ENCODE measurements at regions not wholly inside any gene's neighbourhood (a gene's known extent, or its start where the extent isn't known, plus 50 kb on each side); places are given as distances from the start of the nearest gene placed in this dataset.
"Not testable (repeated sequence)": the region's sequence is repeated elsewhere in the genome, so short reads cannot be mapped to it uniquely, and the experiment has no call there.

DNA sequence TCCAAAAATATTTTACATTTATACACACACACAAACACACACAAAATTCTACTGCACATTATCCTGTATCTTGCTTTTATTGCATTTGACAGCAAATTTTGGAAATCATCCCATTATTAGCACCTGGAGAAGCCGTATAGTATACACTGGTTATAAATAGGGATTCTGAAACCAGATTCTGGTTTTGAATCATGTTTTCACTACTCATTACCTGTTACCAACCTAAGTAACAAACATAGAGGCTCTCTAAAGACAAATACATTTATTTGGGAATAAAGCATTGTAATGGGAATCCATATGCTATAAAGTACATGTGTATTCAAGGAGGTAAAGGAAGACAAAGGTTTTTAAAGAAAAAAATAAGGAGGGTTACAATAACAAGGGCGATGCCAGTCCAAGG, 106.8 kb downstream of the OR2B2 start:
- no peak for DNase-seq (ENCODE audit: low read depth)

DNA sequence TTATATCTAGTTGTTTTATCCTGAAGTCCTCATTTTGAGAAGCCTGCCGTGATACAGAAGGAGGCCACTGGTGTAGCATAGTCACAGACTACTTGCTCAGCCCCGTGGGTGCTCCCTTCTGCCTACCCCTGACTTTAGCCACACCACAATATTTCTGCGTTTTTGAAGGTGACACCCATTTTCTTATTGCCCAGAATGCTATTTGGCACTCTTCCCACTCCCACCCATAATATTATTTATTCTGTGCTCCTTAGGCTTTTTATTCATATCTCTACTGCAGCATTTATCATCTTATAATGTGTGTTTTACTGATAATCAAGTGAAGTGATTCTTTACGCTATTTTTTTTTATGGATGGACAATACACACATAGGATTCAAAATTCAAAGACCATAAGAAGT, 107.3 kb downstream of the OR2B2 start:
- no peak for DNase-seq (ENCODE audit: low read depth)

- no peak for DNase-seq (ENCODE audit: low read depth)
These were observed 111.3 kb downstream of the OR2B2 start for GRCh38 chr6:27800731-27801373.

- DNase-seq (ENCODE audit: low read depth) = no peak
These were observed 114.2 kb downstream of the OR2B2 start for GRCh38 chr6:27797960-27798359.

DNA sequence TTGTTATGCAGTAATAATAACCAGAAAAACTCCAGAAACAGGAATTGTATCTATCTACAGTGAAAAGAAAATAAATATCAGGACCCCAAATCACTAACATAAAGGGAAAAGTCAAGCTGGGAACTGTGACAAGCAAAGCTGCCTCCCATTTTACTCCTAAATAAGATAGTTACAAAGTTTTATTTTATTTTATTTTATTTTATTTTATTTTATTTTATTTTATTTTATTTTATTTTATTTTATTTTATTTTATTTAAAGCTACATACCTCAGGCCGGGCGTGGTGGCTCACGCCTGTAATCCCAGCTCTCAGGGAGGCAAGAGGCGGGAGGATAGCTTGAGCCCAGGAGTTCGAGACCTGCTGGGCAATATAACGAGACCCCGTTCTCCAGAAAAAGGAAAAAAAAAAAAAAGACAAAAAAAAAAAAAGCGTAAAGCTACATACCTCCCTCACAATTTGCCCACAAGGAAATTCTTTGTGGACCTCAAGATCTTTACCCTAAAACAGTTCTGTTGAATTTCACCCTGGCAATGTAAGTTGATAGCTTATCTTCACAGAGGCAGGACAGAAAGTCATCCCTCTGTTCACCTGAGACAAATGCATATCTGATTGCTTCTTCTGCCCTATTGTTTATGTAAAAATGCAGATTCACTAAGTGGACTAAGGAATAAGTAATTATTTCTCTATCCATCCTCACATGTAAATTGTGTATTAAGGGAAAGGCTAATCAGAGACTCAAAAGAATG, 115.3 kb downstream of the OR2B2 start:
- DNase-seq (ENCODE audit: low read depth) = not testable (repeated sequence)

DNA sequence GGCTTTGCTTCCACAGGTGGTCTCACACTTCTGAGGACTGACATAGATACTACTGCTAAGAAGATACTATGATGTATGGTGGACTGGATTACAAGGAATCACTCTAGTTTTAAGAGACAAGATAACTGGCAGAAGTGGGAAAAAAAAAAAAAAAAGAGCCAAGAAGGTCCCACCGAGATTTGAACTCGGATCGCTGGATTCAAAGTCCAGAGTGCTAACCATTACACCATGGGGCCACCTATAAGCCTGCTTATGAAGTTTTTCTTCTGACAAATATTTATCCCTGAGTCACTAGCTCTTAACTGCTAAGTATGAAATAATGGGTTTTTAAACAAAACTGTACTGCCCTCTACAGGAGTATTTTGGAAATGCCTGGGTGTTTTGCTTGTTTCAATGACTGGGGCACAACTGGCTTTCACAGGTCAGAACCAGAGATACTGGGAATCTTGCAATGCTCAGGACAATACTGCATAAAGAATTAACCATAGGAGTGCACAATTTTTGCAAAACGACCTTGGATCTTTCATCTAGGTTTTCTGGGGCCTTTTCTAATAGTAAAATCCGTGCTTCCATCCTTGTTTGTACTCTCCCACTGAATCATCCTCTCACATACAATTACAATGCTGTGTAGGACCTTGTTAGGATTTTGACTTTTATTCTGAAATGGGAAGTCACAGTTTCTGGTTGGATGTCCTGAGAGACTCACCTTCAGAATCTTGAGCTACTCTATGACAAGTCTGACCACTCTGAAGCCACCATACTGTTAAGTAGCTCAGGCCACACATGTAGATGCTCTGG, 116.3 kb downstream of the OR2B2 start:
- peak; percentile 41 for DNase-seq (ENCODE audit: low read depth)

DNA sequence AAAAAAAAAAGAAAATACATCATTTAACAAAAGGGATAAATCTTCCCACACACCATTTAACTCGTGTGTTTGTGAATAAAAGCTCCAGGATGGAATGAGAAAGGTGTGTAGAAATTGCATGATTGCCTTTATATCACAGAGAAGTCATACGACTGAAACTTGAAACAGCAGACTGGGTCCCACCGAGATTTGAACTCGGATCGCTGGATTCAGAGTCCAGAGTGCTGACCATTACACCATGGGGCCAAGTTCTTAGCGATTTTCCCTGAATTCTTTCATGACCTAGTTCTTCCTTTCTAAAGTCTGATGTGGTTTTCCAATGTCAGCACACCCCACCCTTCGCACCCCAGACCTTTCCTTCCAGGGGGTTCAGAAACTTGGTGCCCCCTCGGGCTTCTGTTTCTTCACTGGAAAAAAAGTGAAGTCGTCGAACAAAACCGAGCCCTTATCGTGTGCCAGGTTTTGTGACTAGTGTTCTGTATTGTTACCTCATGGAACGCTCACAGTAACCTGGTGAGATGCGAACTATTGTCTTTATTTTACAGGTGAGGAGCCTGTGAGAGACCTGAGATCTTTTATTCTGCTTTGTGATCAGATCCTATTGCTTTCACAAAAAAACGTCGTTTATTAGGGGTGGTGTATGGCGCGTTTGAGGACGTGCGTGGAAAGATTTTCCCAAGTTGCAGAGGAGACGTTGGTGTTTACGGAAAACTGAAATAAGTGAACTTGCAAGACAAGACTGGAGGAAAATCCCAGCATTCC, 120.8 kb downstream of the OR2B2 start:
- no peak for DNase-seq (ENCODE audit: low read depth)

- DNase-seq (ENCODE audit: low read depth) = not testable (repeated sequence)
These were observed 123.8 kb downstream of the OR2B2 start for GRCh38 chr6:27788376-27788775.

DNA sequence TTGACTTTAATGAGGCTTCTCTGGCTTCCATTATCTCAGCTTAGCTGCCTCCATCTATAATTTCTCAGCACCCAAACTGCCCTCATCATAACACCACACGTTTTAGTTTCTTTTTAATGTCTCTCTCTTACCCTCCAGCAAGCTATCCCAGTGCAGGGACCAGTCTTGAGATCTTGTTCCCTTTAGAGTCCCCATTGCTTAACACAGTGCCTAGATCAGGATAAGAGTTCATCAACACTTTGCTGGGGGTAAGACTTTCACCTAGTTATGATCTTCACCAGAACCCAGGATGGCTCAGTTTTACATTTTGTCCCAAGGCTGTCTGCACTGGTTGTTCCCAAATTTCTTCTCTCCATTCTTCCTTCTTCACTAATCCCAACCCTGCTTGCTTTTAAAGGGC, 126.1 kb downstream of the OR2B2 start:
- DNase-seq (ENCODE audit: low read depth) = no peak

DNA sequence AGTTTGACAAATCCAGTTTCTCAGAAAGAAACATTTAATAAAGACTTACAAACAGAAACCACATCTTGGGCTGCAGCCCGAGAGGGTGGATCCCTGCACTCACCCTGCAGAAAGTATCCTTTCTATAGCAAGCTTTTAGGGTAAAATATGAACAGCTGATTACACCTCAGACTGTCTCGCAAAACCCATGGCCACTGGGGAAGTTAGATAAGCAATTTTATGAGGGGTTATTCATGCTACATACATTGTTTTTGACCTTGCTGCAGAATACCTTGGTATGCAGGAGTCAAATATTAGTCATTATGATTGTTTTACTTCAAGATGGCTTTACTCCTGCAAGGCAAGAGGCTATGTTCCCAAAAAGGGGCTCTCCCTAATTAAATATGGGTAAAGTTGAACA, 126.9 kb downstream of the OR2B2 start:
- no peak for DNase-seq (ENCODE audit: low read depth)

GRCh38 chr6:27782748-27783147, 129.4 kb downstream of the OR2B2 start:
- DNase-seq (ENCODE audit: low read depth) = no peak

- no peak for DNase-seq (ENCODE audit: low read depth)
These were observed 133.4 kb downstream of the OR2B2 start for GRCh38 chr6:27778625-27779417.

DNA sequence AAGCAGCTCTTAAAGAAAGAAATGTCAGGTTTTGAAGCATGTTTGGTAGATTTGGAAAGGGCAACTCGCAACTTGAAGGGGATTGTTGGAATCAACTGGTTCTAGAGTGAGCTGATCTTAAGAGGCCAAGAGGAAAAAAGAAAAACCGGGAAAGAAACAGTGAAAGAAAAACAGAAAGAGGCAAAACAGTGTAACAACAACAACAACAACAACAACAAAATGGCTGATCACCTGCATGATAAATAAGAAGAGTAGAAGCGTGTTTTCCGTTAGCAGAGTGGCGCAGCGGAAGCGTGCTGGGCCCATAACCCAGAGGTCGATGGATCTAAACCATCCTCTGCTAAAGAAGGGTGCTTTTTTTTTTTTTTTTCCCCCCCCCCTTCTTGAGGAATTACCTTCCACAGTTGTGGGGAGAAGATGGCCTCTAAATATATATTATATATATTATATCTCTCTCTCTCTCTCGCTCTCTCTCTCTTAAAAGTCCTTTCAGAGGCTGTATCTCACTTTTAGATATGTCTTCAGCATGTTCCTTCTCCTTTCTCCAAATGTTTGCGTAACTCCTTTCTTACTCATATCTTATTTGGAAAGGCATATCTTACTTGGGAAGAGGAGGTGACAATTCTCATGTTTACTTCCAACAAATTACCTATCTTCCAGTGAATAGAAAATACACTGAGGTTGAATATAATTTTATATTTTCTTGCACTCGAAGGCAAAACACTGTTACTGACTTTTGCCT, 134.4 kb downstream of the OR2B2 start:
- no peak for DNase-seq (ENCODE audit: low read depth)

DNA sequence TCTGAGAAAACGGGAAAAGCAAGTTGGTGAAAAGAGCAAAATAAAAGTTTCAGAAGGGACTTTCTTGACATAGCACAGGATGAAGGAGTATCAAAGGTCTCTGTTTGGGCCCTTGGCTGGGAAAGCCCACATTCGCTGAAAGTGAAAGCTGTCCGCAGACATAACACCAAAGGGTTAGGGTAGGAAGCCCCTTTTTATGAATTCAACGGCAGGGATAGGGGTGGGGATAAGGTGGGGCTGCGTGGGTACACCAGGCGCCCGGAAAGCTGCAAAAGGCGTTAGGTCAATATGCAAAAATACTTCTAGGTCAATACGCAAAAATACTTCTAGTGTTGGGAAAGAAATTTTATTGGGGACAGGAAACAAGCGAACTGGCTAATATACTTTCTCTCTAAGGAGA, 135.1 kb downstream of the OR2B2 start:
- DNase-seq (ENCODE audit: low read depth) = no peak

GRCh38 chr6:27776504-27776903, 135.7 kb downstream of the OR2B2 start:
- DNase-seq (ENCODE audit: low read depth) = no peak

GRCh38 chr6:27775796-27776184, 136.4 kb downstream of the OR2B2 start:
- no peak for DNase-seq (ENCODE audit: low read depth)

GRCh38 chr6:27775138-27775795, 136.9 kb downstream of the OR2B2 start:
- not testable (repeated sequence) for DNase-seq (ENCODE audit: low read depth)

DNA sequence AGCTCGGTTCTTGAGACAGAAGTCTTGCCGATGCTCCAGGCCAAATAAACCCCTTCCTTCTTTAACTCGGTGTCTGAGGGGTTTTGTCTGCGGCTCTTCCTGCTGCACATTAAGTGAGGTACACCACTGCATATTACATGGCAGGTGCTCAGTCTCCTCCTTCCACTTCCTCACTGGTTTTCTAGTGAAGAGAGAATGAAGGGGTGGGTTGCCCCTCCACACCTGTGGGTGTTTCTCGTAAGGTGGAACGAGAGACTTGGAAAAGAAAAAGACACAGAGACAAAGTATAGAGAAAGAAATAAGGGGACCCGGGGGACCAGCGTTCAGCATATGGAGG, 138.0 kb downstream of the OR2B2 start:
- not testable (repeated sequence) for DNase-seq (ENCODE audit: low read depth)

GRCh38 chr6:27773542-27774263, 138.5 kb downstream of the OR2B2 start:
- not testable (repeated sequence) for DNase-seq (ENCODE audit: low read depth)

Measured in stimulated activated CD8-positive, alpha-beta memory T cell treated with anti-CD3 and anti-CD28 coated beads, Interleukin-12 subunit alpha, Interleukin-12 subunit beta, amount 100 ng/mL, for 1 hour (primary cell).